ENCODE measurements at regions not wholly inside any gene's neighbourhood (a gene's known extent, or its start where the extent isn't known, plus 50 kb on each side); places are given as distances from the start of the nearest gene placed in this dataset.

- Histone ChIP-seq H3K4me2 (no peak overlapping the region), H3K27ac (no peak overlapping the region), H3K4me3 (no peak overlapping the region), H3K4me1 (no peaks in the 10 kb centered on the region), H3K9me3 (peaks cover 3% of the 10 kb centered on the region; the same call in 1 of the 3 replicates)
- FAIRE-seq, result no peak
- ATAC-seq, result no peak
- no peak for DNase-seq (ENCODE audit: low read depth in 1 of 2, low spot score in 1 of 2)
- TF ChIP-seq SMC3 (IDR thresholded peaks at IDR 0.05), result no peak
- no peak for TF ChIP-seq RAD21 (conservative IDR thresholded peaks at IDR 0.05 in 1 of 2, IDR thresholded peaks at IDR 0.05 in 1 of 2)
- TF ChIP-seq NR3C1 (IDR thresholded peaks at IDR 0.05), result no peak
- TF ChIP-seq RARB (CRISPR knock-in tag; IDR thresholded peaks at IDR 0.05), result no peak
- TF ChIP-seq CHD4 (IDR thresholded peaks at IDR 0.05; ENCODE audit: borderline replicate concordance), result no peak
- TF ChIP-seq CTCF (IDR thresholded peaks at IDR 0.05), result no peak
- TF ChIP-seq FOSB (CRISPR knock-in tag; IDR thresholded peaks at IDR 0.05), result no peak
- no peak for TF ChIP-seq HOXA7 (CRISPR knock-in tag; IDR thresholded peaks at IDR 0.05)
- TF ChIP-seq CBX8 (IDR thresholded peaks at IDR 0.05), result no peak
- no peak for TF ChIP-seq NFE2L2 (conservative IDR thresholded peaks at IDR 0.05; ENCODE audit: low read length)
- no peak for TF ChIP-seq ESRRA (IDR thresholded peaks at IDR 0.05; ENCODE audit: borderline replicate concordance, low read length)
- no peak for TF ChIP-seq KDM5A (IDR thresholded peaks at IDR 0.05)
- under 1% methylated on average over 6 of the region's 6 CpGs for WGBS (ENCODE audit: missing lambda C conversion rate)
- ChIA-PET CTCF (no interaction called here), POLR2A (no interaction called here)
Measured at GRCh38 chr10:10625491-10625890, 392.2 kb upstream of the CELF2 start.

- CTCF ChIA-PET, result no interaction called here
- DNase-seq (ENCODE audit: low read depth in 1 of 2, low spot score in 1 of 2) (no peak), FAIRE-seq (no peak), ATAC-seq (no peak)
- 27% methylated on average over 9 of the region's 9 CpGs for WGBS (ENCODE audit: missing lambda C conversion rate)
- no peak overlapping the region for H3K4me2 ChIP-seq
- POLR2A ChIA-PET, result no interaction called here
- TF ChIP-seq POLR2AphosphoS2 (conservative IDR thresholded peaks at IDR 0.05; ENCODE audit: low read length), result no peak
- TF ChIP-seq RFX5 (IDR thresholded peaks at IDR 0.05), result no peak
- no peak for TF ChIP-seq RARB (CRISPR knock-in tag; IDR thresholded peaks at IDR 0.05)
- TF ChIP-seq RNF2 (IDR thresholded peaks at IDR 0.05; ENCODE audit: borderline replicate concordance, low read depth), result no peak
- no peak for TF ChIP-seq E2F6 (IDR thresholded peaks at IDR 0.05; ENCODE audit: borderline replicate concordance, low read depth)
- no peak for TF ChIP-seq NPAS2 (CRISPR knock-in tag; IDR thresholded peaks at IDR 0.05; ENCODE audit: borderline replicate concordance)
- no peak for TF ChIP-seq SREBF2 (IDR thresholded peaks at IDR 0.05)
- TF ChIP-seq SMC3 (IDR thresholded peaks at IDR 0.05), result no peak
- TF ChIP-seq BHLHE40 (IDR thresholded peaks at IDR 0.05; ENCODE audit: low read depth, low read length), result no peak
- no peak for TF ChIP-seq KDM1A (IDR thresholded peaks at IDR 0.05; ENCODE audit: low read depth)
- H3K9me3 ChIP-seq, result peaks cover 3% of the 10 kb centered on the region; the same call in 1 of the 3 replicates
- no peak overlapping the region for H3K4me3 ChIP-seq
- no peaks in the 10 kb centered on the region for H3K4me1 ChIP-seq
- no peak overlapping the region for H3K27ac ChIP-seq
Measured at GRCh38 chr10:10626734-10627133, 390.9 kb upstream of the CELF2 start.

- Histone ChIP-seq H3K9me3 (peaks cover 3% of the 10 kb centered on the region; the same call in 1 of the 3 replicates), H3K27ac (no peak overlapping the region), H3K4me2 (no peak overlapping the region), H3K4me1 (no peaks in the 10 kb centered on the region), H3K4me3 (no peak overlapping the region)
- no peak for ATAC-seq
- TF ChIP-seq ESRRA (IDR thresholded peaks at IDR 0.05; ENCODE audit: borderline replicate concordance, low read length), result no peak
- no peak for TF ChIP-seq MYC (IDR thresholded peaks at IDR 0.05; ENCODE audit: borderline replicate concordance, low read length)
- TF ChIP-seq KDM1A (IDR thresholded peaks at IDR 0.05; ENCODE audit: low read depth), result no peak
- WGBS (ENCODE audit: missing lambda C conversion rate), result 33% methylated on average over 1 of the region's 1 CpG
- CTCF ChIA-PET, result no interaction called here
- POLR2A ChIA-PET, result no interaction called here
- no peak for FAIRE-seq
- no peak for DNase-seq (ENCODE audit: low read depth in 1 of 2, low spot score in 1 of 2)
Measured at GRCh38 chr10:10627414-10627813, 390.3 kb upstream of the CELF2 start.
